ENCODE measurements at regions not wholly inside any gene's neighbourhood (a gene's known extent, or its start where the extent isn't known, plus 50 kb on each side); places are given as distances from the start of the nearest gene placed in this dataset.

GRCh38 chr4:42310806-42311205 lies 86.5 kb upstream of the SHISA3 start:
- TF ChIP-seq CTCF (IDR thresholded peaks at IDR 0.05; ENCODE audit: low read depth, low read length), result no peak
- TF ChIP-seq MYC (IDR thresholded peaks at IDR 0.05; ENCODE audit: low read depth, low read length), result no peak
- no peak for TF ChIP-seq MAX (IDR thresholded peaks at IDR 0.05; ENCODE audit: low read depth, low read length)
